GM12875 (cell line): ENCODE measurements at regions not wholly inside any gene's neighbourhood (a gene's known extent, or its start where the extent isn't known, plus 50 kb on each side); places are given as distances from the start of the nearest gene placed in this dataset.

ENCODE experiments used
- H3K4me3 ChIP-seq: one replicate; pipeline ENCODE4 v1.5.1; 2011; ENCODE audit warnings: low read depth, low read length, control low read depth
- TF ChIP-seq, protein P1 (sequence below): IDR thresholded peaks from 2 replicates; pipeline ENCODE4 v1.5.1; 2011; ENCODE audit warnings: low read depth, mild to moderate bottlenecking, control low read depth, inconsistent platforms, low read length, moderate library complexity, borderline replicate concordance; ENCODE audit not compliant: insufficient read depth

DNA sequence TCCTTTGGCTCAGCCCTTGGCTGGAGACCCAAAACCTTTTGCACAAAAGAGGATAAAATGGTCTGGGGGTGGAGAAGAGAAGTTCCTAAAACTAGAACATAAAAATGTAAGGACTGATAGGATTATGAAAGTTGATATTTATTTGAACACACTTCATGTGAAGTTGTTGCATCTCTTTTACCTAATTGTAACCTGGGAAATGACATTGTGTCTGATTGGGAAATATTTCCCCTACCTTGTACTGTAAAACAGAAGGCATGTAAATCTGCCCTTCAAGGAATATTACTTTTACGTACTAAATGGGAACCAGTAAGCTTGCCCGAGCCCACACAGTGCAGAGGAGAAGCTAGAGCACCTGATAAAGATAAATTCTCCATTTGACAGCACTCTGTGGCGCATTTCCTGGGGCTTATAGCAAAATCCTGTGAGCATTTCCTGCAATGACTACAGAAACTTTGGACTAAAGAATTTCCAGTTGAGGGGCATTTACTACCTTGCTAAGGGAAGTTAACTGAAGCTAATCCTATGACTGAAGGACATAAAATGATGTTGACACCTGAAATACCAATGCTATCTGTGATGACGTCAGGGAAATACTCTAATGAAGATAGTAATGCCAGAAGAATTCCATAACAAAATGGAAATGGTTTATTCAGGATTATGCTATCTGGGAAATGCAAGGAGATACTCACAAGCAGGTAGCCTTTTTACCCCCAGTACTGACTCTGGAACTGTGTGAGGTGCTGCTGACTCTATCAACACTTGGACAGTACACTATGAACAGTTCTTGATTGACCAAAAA, 78.3 kb upstream of the LIFR start:
- TF ChIP-seq, protein P1, sequence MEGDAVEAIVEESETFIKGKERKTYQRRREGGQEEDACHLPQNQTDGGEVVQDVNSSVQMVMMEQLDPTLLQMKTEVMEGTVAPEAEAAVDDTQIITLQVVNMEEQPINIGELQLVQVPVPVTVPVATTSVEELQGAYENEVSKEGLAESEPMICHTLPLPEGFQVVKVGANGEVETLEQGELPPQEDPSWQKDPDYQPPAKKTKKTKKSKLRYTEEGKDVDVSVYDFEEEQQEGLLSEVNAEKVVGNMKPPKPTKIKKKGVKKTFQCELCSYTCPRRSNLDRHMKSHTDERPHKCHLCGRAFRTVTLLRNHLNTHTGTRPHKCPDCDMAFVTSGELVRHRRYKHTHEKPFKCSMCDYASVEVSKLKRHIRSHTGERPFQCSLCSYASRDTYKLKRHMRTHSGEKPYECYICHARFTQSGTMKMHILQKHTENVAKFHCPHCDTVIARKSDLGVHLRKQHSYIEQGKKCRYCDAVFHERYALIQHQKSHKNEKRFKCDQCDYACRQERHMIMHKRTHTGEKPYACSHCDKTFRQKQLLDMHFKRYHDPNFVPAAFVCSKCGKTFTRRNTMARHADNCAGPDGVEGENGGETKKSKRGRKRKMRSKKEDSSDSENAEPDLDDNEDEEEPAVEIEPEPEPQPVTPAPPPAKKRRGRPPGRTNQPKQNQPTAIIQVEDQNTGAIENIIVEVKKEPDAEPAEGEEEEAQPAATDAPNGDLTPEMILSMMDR, result no peak

DNA sequence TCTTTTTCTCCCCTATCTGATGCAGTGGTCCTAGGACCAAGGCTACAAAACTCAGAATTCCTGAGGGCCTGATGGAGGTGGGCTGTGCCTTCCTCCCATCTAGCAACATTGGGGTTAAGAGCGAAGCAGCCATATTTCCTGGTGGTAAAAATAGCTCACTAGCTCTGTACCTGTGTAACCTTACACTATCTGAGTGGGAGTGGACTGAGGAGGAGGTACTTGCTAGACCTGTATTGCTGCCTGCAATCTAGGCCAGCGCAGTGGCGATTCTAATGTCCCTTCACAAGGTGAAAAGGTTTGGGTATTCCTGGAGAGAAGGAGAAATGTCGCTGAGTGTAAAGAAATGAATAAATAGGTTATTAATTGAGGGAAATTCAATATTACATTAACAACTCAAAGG, 80.2 kb upstream of the LIFR start:
- no peak overlapping the region for H3K4me3 ChIP-seq
- TF ChIP-seq, protein P1, result no peak

More for the DNA sequence above, 78.3 kb upstream of the LIFR start:
- no peak overlapping the region for H3K4me3 ChIP-seq

DNA sequence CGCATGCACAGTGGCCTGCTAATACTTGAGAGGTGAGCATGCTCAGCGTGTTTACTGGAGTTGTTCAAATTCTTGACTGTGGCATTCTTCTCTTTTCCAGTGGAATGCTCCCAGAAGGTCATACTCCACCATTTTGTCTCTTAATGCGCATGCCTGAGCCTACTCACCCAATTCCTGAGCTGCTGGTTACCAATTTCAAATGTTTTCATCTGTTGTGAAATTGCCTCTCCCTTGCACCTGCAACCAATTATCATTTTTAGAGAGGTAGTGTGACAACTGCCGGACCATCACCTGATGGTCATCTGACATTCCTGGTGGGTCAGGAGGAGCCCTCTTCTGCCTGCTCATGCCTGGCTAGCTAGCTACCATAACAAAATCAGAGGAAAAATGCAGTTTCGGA, 82.2 kb upstream of the LIFR start:
- H3K4me3 ChIP-seq, result no peak overlapping the region
- TF ChIP-seq, protein P1, result no peak

DNA sequence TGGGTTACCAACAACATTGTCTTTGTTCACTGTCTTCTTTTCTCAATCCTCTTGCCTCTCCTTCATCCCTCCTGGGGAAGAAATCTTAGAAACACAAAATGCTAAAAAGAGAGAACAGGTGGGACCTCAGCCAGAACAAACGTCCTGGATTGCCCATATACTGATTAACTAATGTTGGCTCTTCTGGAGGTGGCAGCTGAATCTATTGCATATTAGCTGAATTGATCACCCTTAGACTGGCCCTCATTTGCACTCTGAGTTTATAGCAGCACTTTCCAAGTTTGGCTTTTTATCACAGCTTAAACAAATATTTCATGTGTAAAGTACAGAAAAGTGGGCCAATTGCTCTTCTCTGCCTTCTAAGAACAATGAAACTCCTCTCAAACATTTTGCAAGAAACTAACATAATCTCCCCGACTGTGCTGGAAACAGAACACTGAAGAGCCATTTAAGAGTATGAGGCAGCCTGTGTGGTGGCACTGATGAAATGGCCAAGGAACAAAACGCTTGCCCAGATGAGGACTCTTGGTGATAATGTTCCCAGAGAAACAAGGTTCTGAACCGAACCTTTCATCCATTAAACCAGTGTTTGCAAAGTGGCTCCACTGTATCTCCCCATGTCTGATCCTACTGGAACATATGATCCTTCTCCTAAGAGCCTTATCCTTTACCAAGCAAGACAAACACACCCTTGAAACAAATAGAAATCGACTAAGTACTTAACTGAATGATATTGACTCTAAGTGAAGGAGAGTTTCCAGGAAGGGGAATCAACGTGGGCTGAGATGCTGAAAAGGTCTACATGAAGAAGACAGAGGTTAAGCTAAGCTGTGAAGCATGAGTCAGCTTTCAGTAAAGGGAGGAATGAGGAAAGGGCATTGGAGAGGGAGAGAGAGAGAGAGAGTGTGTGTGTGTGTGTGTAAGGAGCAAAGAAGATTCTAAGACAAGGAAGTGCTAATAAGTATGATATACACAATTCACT, 83.2 kb upstream of the LIFR start:
- TF ChIP-seq, protein P1, result no peak
- H3K4me3 ChIP-seq, result no peak overlapping the region

DNA sequence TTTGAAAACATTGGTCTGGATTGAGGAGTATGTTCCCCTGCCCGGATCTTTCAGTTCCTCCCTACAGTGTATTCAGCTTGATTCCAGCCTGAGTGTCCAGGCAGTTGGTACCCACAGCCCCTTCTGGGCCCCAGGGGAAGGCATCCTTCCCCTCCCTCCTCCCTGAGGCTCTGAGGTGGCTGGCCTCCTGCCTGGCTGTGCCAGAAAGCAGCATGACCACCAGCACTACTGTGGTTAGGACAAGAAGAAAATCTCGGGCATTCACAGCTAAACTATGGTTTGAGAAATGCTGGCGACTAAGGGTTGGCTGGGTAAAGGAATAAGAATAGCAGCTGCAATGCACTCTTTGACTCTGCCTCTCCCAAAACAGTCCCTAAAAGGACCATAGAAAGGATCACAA, 84.6 kb upstream of the LIFR start:
- H3K4me3 ChIP-seq, result no peak overlapping the region
- TF ChIP-seq, protein P1, result no peak

DNA sequence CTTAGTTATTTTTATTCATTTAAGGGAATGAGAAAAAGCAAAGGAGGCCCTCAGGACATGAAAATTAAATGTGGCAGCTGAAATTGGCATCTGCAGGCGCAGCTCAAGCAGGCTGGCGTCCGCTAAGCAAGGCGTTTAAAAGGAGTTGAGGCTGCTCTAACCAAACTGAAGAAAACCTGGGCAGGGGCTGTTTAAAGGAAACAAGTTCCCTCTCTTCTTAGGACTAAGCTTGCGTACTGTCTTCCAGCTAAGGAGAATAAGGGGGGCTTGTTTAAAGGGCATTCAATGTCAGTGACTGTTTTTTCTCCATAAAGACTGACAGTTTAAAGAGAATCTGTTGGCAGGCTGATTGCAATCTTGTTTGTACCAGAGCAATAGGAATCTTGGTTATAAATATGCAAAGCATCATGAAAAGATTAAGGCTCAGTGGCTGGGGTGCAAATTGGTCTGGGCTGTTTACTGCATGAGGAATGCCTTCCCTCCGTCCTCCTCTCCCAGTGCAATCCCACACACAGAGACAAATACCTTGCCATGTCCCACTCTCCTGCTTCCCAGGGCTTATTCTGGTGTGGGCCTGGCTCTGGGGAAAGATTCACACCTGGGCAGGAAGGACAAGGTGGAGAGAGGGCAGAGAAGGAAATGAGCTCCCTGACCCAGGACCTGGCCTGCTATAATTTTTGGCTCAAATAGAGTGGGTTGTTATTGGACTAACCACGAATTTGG, 85.9 kb upstream of the LIFR start:
- TF ChIP-seq, protein P1, result no peak
- H3K4me3 ChIP-seq, result no peak overlapping the region
